HG03442 (cell line): ENCODE measurements at regions not wholly inside any gene's neighbourhood (a gene's known extent, or its start where the extent isn't known, plus 50 kb on each side); places are given as distances from the start of the nearest gene placed in this dataset.
A peak's percentile ranks its signal among the peaks of the same experiment; 100 is the strongest.

ENCODE experiments used
- ATAC-seq: cut with Tn5 transposase; IDR thresholded peaks from one replicate; pipeline ENCODE4 v1.9.1; 2021; ENCODE audit warnings: mild to moderate bottlenecking, moderate library complexity; ENCODE audit not compliant: unreplicated experiment

GRCh38 chr6:126091466-126091865 lies 105.1 kb downstream of the TRMT11 start:
- no peak for ATAC-seq

DNA sequence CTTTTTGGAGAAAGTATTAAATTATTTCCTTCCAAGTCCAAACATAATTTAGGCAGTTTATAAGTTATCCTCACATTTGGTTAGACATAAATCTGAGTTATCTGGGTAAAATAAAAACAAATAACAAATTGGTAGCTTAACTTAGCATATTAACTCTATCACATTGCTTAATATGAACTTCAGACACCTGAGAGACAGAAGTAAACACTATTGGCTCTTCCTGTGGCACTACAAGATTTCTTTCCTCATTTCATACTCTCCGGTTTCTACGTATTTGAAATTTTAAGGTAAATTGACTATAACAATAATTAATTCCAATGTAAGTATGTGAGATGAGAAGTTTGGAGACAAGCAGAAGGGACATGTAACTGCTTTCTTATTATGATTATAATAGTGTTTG lies 106.8 kb downstream of the TRMT11 start:
- ATAC-seq = no peak

DNA sequence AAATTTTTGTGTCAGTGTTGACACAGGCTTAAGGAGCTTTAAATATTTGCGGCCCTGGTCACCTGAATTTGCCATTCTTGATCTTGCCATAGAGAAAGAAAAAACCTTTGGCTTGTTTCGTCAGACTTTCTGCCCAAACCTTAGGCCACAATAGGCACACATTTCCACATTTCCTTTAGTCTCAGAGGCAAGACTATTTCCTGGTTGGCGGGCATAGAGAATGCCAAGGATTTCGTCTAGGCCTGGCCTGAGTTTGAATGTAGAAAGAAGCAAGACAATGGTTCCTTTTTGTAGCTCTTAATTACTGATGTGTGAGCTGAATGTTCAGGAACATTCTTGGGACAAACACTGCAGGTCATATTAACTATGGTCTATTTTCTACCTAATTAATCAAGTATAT lies 108.1 kb downstream of the TRMT11 start:
- no peak for ATAC-seq

GRCh38 chr6:126100386-126100785 lies 114.0 kb downstream of the TRMT11 start:
- no peak for ATAC-seq

- ATAC-seq = no peak
Measured at GRCh38 chr6:126102358-126102757, 116.0 kb downstream of the TRMT11 start.

DNA sequence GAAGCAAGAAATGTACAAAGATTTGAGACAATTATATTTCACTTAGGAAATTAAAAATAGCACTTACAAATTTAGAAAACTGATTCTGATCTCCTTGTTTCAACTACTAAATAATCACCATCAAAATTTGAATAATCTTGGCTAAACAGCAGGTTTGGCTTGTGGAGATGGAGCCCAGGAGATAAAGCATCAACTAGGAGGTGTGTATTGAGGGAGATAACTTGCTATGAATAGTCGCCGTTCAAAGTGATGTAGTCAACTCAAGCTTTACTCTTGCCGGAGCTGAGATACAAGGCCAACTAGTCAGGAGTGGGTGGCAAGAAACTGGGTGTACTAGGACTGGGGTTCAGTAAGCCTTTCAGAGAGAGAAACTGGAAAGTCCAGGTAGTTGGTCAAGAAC lies 117.7 kb downstream of the TRMT11 start:
- no peak for ATAC-seq

- no peak for ATAC-seq
Measured at GRCh38 chr6:126107475-126108166, 121.3 kb downstream of the TRMT11 start.

DNA sequence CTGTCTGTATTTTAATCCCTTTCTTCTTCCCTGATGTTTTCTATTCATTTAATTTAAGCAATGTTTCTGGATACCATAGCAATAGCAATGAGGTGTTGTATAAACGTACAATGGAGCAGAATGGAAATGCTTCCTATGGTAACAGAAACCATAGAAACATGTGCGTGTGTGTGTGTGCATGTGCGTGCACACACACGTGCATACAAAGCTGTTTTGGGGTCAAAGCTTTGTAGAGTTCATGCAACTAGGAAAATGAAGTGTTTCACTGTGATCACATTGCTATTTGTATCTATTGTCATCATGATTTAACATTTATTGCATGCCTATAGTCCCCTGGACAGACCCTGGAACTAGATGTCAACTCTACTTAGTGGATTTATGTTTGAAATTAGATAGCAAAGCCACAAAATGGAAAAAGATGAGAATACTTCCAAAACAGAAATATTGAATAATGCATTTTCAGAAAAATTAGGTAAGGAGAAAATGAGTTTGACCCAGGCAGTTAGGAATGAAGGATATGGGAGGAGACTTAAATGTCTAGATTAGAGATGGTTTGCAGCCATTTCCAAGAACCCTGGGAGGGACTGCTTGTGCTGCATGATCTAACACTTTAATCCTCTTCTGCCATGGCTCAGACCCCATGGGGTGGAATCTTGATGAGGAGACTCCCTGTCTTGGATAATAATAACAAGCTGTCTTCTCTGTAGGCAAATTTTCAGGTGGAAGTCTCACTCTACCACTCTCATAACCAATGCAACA lies 124.4 kb downstream of the TRMT11 start:
- ATAC-seq = no peak

DNA sequence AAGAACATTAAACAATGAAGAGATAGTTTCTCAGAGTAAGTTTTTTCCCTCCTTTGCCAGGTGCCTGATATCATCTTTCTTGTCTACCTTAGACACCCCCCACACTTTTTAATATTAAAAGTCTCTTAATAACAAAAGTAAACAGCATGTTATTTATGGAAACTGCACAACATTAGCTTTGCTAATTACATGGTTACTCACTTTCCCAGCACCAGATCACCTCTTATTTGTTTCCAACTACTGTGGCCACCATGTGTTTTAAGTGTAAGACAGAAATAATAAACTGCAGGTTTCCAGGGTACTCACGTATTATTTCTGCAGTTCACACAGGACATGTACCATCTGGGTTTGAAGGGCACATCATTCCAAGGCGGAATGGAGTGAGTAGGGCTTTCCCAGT lies 125.0 kb downstream of the TRMT11 start:
- no peak for ATAC-seq

- ATAC-seq = no peak
Measured at GRCh38 chr6:126112171-126112632, 125.9 kb downstream of the TRMT11 start.

GRCh38 chr6:126113261-126113660 lies 126.9 kb downstream of the TRMT11 start:
- peak; percentile 73 for ATAC-seq

GRCh38 chr6:126117251-126117650 lies 130.9 kb downstream of the TRMT11 start:
- no peak for ATAC-seq

DNA sequence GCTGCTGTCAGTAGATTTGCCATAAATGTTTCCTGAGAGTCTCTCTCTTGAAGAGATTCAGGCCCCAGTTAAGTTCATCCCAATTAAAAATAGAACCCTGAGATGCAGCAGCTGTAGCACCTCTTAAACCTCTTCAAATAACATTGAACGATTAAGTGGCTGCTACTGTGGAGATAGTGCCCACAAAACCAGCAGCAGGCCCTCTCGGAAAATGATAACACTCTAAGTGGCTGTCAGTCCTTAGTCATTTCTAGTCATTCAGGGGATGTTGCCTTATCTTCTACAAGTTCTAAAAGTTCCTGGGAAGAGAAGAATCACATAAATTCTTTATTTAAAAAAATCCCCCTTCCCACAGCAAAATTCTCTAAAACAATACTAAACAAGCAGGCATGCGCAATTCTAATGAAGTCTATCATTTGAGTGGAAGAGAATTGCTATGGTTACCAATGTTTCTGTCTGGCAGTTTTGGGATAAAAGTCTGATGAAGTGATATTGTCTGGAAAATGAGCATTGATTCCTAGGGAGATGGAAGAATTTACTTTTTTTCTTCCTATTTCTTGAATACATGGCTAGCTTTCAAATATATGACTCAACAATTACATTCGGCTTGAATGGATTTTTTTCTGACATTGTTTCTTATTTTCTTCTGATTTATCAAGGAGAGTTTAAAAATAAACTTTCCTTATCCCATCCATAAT lies 131.9 kb downstream of the TRMT11 start:
- ATAC-seq = no peak

DNA sequence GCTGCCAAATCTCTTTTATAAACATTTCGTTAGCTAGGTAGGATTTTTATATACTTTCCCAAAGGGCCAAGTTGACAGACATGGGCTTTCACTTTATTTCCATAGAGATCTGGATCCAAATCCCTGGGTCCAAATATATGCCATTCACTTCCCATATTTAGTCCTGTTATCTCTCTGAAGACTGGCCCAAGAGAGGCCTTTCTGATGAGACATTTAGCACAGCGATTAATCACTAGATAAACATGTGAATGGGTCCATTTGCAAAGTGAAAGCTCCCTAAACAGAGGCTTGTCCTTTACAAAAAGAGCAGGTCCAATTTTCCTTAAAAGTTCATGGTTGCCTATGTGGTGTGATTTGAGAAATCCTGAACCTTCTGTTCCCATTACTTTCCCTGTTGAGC lies 132.6 kb downstream of the TRMT11 start:
- no peak for ATAC-seq

- no peak for ATAC-seq
Measured at GRCh38 chr6:126123226-126123625, 136.9 kb downstream of the TRMT11 start.

DNA sequence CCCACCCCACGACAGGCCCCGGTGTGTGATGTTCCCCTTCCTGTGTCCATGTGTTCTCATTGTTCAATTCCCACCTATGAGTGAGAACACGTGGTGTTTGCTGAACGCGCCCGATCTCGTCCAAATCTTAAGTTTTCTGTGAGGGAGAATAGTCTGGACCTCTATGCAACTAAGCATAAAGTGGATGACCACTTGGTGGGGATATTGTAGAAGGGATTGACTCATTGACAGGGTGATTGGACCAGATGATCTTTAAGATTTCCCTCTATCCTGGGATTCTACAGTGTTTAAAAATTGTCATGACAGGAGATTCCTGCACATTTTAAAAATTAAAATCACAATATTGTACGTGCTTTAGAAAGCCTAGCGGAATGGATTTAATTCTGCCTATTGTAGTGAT lies 141.3 kb downstream of the TRMT11 start:
- ATAC-seq = no peak

- no peak for ATAC-seq
Measured at GRCh38 chr6:126131246-126131645, 144.9 kb downstream of the TRMT11 start.

GRCh38 chr6:126133984-126134383 lies 147.6 kb downstream of the TRMT11 start:
- ATAC-seq = no peak

DNA sequence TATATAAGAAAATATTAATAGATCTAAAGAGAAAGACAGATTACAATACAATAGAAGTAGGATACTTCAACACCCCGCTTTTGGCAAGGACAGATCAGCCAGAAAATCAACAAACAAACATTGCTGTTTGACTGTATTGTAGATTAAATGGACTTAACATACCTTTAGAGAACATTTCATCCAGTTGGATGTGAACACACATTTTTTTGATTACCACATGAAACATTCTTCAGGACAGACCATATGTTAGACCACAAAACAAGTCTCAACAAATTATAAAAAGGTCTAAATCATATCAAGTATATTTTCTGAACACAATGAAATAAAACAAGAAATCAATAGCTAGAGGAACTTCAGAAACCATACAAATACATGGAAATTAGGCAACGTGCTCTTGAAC lies 148.2 kb downstream of the TRMT11 start:
- no peak for ATAC-seq

- no peak for ATAC-seq
Measured at GRCh38 chr6:126140015-126140414, 153.7 kb downstream of the TRMT11 start.

DNA sequence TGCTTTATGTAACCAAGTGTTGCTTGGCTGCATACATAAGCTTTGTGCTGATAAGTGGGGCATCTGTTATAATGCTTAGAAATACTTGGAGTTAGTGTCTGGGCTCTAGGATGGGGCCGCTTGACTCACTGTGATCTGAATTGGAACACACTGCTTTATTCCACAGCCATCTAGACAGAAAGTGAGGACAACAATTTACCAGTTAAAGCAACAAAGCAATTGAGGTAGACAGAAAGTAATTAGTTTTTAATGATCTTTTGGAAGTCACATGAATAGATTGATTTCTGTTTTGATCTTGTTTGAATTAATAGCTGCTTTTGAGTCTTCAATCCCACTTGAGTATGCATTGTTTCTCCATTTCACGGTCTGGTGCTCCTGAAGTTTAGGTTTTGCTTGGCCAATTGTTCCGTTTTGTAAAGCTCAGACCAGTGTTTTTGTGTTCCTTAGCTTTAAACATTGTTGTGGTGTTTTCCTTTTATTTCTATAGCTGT lies 157.5 kb downstream of the TRMT11 start:
- no peak for ATAC-seq

DNA sequence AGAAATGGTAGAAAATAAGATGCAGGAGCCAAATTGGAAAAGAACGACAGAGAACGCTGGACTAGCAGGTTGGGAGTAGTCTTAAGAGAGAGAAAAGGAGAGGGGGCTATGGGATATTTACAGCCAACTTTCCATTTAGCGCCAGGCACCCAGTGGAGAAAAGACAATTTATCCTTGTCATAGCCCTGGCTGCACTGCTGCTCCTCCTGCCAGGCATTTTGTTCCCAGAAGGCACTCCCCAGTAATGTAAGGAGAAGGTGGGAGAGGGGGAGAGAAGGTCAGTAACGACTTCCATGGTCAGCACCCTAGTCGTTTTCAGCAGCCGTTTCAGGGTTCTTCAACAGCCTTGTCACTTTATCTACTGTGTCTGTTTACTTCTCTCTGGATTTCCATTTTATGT lies 159.0 kb downstream of the TRMT11 start:
- ATAC-seq = no peak
